HL-60 (cell line): ENCODE measurements at regions not wholly inside any gene's neighbourhood (a gene's known extent, or its start where the extent isn't known, plus 50 kb on each side); places are given as distances from the start of the nearest gene placed in this dataset.

Source experiments
- CTCF ChIP-seq: IDR thresholded peaks from one replicate; pipeline ENCODE4 v1.5.1; 2011; ENCODE audit warnings: low read length, control low read depth, inconsistent platforms; ENCODE audit not compliant: insufficient read depth
- REST ChIP-seq: IDR thresholded peaks from 2 replicates; pipeline ENCODE4 v1.6.1; 2012; ENCODE audit warnings: low read depth; ENCODE audit not compliant: insufficient replicate concordance

GRCh38 chr10:65423043-65423442 lies 1502.8 kb upstream of the LRRTM3 start:
- TF ChIP-seq CTCF (no peak), REST (no peak)
